ENCODE measurements at regions not wholly inside any gene's neighbourhood (a gene's known extent, or its start where the extent isn't known, plus 50 kb on each side); places are given as distances from the start of the nearest gene placed in this dataset.

GRCh38 chr4:31356839-31357238, 636.7 kb downstream of the PCDH7 start:
- no peaks in the 10 kb centered on the region for H3K79me2 ChIP-seq (ENCODE audit: insufficient read depth, low read length)
- Mint-ChIP-seq H3K36me3 (no peaks in the 10 kb centered on the region), H3K27me3 (ENCODE audit: low read depth in 3 of 3) (no peaks in the 10 kb centered on the region), H3K9me3 (peaks cover 0 to 3% (median 2%) of the 10 kb centered on the region in 7 donors), H3K4me3 (no peak overlapping the region), H3K27ac (no peak overlapping the region), H3K4me1 (no peaks in the 10 kb centered on the region)
- no CpG with 5 or more reads among the region's 1 CpG for WGBS (ENCODE audit: insufficient coverage)
- H2AFZ ChIP-seq (ENCODE audit: insufficient read depth, low read depth, low read length, poor library complexity, severe bottlenecking) = no peak overlapping the region
- no peak for TF ChIP-seq CTCF (IDR thresholded peaks at IDR 0.05)
- H3K27me3 ChIP-seq (ENCODE audit: control insufficient read depth in 2 of 2, insufficient read depth in 2 of 2, low read length in 2 of 2) = no peaks in the 10 kb centered on the region
- no peak overlapping the region for H3K9ac ChIP-seq (ENCODE audit: insufficient read depth, low read length, poor library complexity, severe bottlenecking)
- no peak overlapping the region for H3K27ac ChIP-seq (ENCODE audit: low read depth in 1 of 2, low read length in 2 of 2)
- H3K4me1 ChIP-seq (ENCODE audit: control insufficient read depth in 1 of 2, insufficient read depth in 2 of 2, low read length in 2 of 2) = no peaks in the 10 kb centered on the region
- no peaks in the 10 kb centered on the region for H4K20me1 ChIP-seq (ENCODE audit: insufficient read depth, low read length)
- H3K36me3 ChIP-seq (replicated peaks in 1 of 2; ENCODE audit: control insufficient read depth in 1 of 2, insufficient read depth in 2 of 2, low read length in 2 of 2) = no peaks in the 10 kb centered on the region
- intact Hi-C loops (cut with micrococcal nuclease) = no loop called here
- H3K4me3 ChIP-seq (replicated peaks in 1 of 3; ENCODE audit: low read depth in 2 of 3, low read length in 3 of 3) = no peak overlapping the region
- peaks cover 0 to 4% of the 10 kb centered on the region in 2 donors for H3K9me3 ChIP-seq (replicated peaks in 1 of 2; ENCODE audit: control insufficient read depth in 1 of 2, insufficient read depth in 1 of 2, low read length in 2 of 2)
- DNase-seq = no peak
- H3K4me2 ChIP-seq (replicated peaks; ENCODE audit: extremely low read depth, low read length, poor library complexity, severe bottlenecking) = no peak overlapping the region

- Histone ChIP-seq H3K4me1 (ENCODE audit: control insufficient read depth in 1 of 2, insufficient read depth in 2 of 2, low read length in 2 of 2) (no peaks in the 10 kb centered on the region), H3K36me3 (replicated peaks in 1 of 2; ENCODE audit: control insufficient read depth in 1 of 2, insufficient read depth in 2 of 2, low read length in 2 of 2) (no peaks in the 10 kb centered on the region), H3K79me2 (ENCODE audit: insufficient read depth, low read length) (no peaks in the 10 kb centered on the region), H2AFZ (ENCODE audit: insufficient read depth, low read depth, low read length, poor library complexity, severe bottlenecking) (no peak overlapping the region), H3K27ac (ENCODE audit: low read depth in 1 of 2, low read length in 2 of 2) (no peak overlapping the region), H3K9me3 (replicated peaks in 1 of 2; ENCODE audit: control insufficient read depth in 1 of 2, insufficient read depth in 1 of 2, low read length in 2 of 2) (peaks cover 0 to 4% of the 10 kb centered on the region in 2 donors), H3K27me3 (ENCODE audit: control insufficient read depth in 2 of 2, insufficient read depth in 2 of 2, low read length in 2 of 2) (no peaks in the 10 kb centered on the region), H3K4me2 (replicated peaks; ENCODE audit: extremely low read depth, low read length, poor library complexity, severe bottlenecking) (no peak overlapping the region), H3K9ac (ENCODE audit: insufficient read depth, low read length, poor library complexity, severe bottlenecking) (no peak overlapping the region), H4K20me1 (ENCODE audit: insufficient read depth, low read length) (no peaks in the 10 kb centered on the region), H3K4me3 (replicated peaks in 1 of 3; ENCODE audit: low read depth in 2 of 3, low read length in 3 of 3) (no peak overlapping the region)
- Mint-ChIP-seq H3K9me3 (peaks cover 0 to 4% (median 1%) of the 10 kb centered on the region in 7 donors), H3K4me3 (no peak overlapping the region), H3K36me3 (no peaks in the 10 kb centered on the region), H3K4me1 (no peaks in the 10 kb centered on the region), H3K27ac (no peak overlapping the region), H3K27me3 (ENCODE audit: low read depth in 3 of 3) (no peaks in the 10 kb centered on the region)
- WGBS (ENCODE audit: insufficient coverage) = no CpG with 5 or more reads among the region's 1 CpG
- no peak for DNase-seq
- TF ChIP-seq CTCF (IDR thresholded peaks at IDR 0.05) = no peak
- intact Hi-C loops (cut with micrococcal nuclease) = no loop called here
Measured at GRCh38 chr4:31360786-31361185, 640.6 kb downstream of the PCDH7 start.
